Ishikawa (cell line): ENCODE measurements at regions not wholly inside any gene's neighbourhood (a gene's known extent, or its start where the extent isn't known, plus 50 kb on each side); places are given as distances from the start of the nearest gene placed in this dataset.

ENCODE experiments used
- CEBPB ChIP-seq: IDR thresholded peaks from 2 replicates; pipeline ENCODE4 v1.6.1; 2012
- RAD21 ChIP-seq: IDR thresholded peaks from 2 replicates; pipeline ENCODE4 v1.6.1; 2012; ENCODE audit warnings: low read depth
- TCF12 ChIP-seq: IDR thresholded peaks from 2 replicates; pipeline ENCODE4 v1.6.1; 2012; ENCODE audit warnings: low read depth
- TF ChIP-seq, protein P1 (sequence below): IDR thresholded peaks from 2 replicates; pipeline ENCODE4 v1.6.1; 2012

DNA sequence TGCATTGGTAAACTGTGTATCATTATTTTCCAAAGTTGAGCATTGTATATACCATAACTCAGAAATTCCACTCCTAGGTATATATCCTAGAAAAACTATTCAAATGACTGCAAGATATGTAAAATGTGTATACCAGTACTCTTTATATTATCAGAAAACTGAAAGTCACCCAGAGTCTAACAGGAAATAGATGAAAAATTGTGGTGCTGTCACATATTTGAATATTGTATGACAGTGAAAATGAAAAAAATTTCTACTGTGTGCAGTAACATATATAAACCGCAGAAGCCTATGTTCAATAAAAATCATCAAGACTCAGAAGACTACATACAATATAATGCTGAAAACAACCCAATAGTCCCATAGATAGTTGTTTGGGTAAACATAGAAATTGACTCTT is 74.4 kb upstream of the LYPLAL1 start:
- TF ChIP-seq RAD21 (no peak), TCF12 (no peak), CEBPB (no peak)
- TF ChIP-seq, protein P1, sequence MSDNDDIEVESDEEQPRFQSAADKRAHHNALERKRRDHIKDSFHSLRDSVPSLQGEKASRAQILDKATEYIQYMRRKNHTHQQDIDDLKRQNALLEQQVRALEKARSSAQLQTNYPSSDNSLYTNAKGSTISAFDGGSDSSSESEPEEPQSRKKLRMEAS = no peak
